ENCODE measurements at regions not wholly inside any gene's neighbourhood (a gene's known extent, or its start where the extent isn't known, plus 50 kb on each side); places are given as distances from the start of the nearest gene placed in this dataset.

DNA sequence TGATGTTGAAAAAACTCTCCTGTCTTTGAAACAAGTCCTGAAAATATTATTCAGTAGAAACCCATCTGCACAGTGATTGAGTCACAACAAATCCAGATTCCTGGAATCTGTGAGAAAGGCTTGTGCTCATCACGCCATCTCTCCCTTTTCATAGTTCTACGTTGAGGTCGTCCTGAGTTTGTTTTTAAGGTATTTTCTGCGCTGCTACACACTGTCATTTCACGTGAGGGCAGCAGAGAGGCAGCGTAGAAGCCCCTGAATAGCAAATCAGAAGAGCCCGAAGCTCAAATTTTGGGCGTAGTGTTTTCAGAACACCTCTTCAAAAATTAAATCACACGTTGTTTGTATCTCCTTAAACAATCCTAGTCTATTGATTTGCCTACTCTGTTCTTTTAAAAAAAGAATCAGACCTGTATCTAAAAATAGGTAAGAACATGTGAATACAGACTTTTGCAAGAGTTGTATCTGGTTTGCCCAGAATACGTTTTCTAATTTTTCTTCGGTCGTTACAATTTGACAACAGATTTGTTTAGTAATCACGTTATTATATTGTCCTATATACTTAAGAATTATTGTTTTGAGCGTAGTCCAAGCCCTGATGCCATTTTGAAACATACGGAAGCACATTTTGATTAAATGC is 61.6 kb upstream of the SLC38A11 start:
- POLR2A ChIA-PET, result interaction anchor here (0.5 kb wide), 1 partner anchor 25 kb away, joined by 4 read pairs; no protein-coding TSS in a partner anchor
- no peaks in the 10 kb centered on the region for H3K27me3 ChIP-seq (ENCODE audit: control insufficient read depth, insufficient read depth, low read length)
- H3K27ac ChIP-seq (ENCODE audit: low read depth, low read length), result no peak overlapping the region
- no peak overlapping the region for H3K4me3 ChIP-seq (ENCODE audit: low read depth, low read length)
- no peaks in the 10 kb centered on the region for H3K9me3 ChIP-seq (ENCODE audit: control insufficient read depth, insufficient read depth, low read length)
- CTCF ChIA-PET, result interaction anchor here (0.6 to 9.6 kb wide), 63 partner anchors 9 to 858 kb away, joined by 3 to 417 read pairs (median 4); partner anchors contain the start of genes SCN2A and SCN3A
- DNase-seq (ENCODE audit: low read depth, low spot score), result peak; percentile 15
- TF ChIP-seq, protein P1, sequence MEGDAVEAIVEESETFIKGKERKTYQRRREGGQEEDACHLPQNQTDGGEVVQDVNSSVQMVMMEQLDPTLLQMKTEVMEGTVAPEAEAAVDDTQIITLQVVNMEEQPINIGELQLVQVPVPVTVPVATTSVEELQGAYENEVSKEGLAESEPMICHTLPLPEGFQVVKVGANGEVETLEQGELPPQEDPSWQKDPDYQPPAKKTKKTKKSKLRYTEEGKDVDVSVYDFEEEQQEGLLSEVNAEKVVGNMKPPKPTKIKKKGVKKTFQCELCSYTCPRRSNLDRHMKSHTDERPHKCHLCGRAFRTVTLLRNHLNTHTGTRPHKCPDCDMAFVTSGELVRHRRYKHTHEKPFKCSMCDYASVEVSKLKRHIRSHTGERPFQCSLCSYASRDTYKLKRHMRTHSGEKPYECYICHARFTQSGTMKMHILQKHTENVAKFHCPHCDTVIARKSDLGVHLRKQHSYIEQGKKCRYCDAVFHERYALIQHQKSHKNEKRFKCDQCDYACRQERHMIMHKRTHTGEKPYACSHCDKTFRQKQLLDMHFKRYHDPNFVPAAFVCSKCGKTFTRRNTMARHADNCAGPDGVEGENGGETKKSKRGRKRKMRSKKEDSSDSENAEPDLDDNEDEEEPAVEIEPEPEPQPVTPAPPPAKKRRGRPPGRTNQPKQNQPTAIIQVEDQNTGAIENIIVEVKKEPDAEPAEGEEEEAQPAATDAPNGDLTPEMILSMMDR (IDR thresholded peaks at IDR 0.05; ENCODE audit: low read depth, low read length), result peak; percentile 78

DNA sequence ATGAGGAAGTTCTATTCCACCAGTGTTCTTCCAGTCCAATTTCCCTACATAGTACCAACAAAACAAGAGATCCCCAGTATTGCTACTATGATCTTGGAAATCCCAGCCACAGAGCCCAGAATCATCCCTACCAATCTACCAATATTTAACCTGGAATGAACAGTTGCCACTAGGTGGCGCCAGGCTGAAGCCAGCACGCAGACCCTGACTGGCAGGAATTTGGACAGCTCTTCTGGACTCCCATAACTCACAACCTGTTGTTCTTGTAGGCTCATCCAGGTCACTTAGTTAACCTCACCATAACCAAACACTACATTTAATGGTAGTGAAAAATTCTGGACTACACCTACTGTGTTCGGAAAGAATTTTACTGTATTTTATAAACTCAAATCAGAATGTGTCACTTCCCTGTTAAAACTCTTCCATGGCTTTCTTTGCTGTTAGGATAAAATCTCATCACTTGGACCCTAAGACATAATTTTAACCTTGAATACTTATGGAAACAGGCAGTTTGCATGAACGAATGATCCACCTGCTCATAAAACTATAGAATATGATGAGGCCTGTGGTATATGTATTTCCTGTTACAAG is 59.8 kb upstream of the SLC38A11 start:
- TF ChIP-seq, protein P1 (IDR thresholded peaks at IDR 0.05; ENCODE audit: low read depth, low read length), result peak; percentile 96
- ChIA-PET POLR2A (interaction anchor here (0.5 to 0.6 kb wide), 2 partner anchors 94 to 189 kb away, joined by 4 to 10 read pairs; partner anchors contain the start of gene SCN3A), CTCF (interaction anchor here (0.6 to 9.6 kb wide), 28 partner anchors 13 to 280 kb away, joined by 3 to 417 read pairs (median 4); partner anchors contain the start of genes SCN2A and SCN3A)
- Histone ChIP-seq H3K27me3 (ENCODE audit: control insufficient read depth, insufficient read depth, low read length) (no peaks in the 10 kb centered on the region), H3K27ac (ENCODE audit: low read depth, low read length) (no peak overlapping the region), H3K4me3 (ENCODE audit: low read depth, low read length) (no peak overlapping the region), H3K9me3 (ENCODE audit: control insufficient read depth, insufficient read depth, low read length) (no peaks in the 10 kb centered on the region)
- peak; percentile 34 for DNase-seq (ENCODE audit: low read depth, low spot score)

DNA sequence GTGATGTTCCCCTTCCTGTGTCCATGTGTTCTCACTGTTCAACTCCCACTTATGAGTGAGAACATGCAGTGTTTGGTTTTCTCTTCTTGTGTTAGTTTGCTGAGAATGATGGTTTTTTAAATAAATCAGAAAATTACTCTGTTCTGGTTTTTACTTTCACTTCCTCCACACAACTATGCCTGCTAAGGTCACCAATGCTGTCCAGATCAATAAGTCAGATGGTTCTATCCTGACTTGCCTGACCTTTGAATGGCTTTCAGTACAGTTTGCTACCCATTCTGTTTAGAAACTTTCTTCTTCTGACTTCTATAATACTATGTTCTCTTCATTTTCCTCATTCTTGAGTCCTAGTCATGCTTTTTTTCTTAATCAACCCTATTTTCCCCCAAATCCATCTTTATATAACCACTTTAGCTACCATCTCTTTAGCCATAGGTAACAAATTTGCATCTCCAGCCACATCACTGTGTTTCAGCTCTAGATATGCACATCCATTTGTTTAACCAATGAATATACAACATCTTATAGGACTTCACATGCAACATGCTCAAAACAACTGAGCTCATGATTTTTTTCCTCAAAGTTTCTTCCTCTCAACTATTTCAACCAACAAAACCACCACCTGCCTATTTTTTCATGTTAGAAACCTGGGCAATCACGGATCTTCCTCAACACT is 58.8 kb upstream of the SLC38A11 start:
- ChIA-PET POLR2A (no interaction called here), CTCF (interaction anchor here (0.5 to 9.6 kb wide), 29 partner anchors 9 to 280 kb away, joined by 3 to 417 read pairs (median 4); partner anchors contain the start of gene SCN3A)
- H3K9me3 ChIP-seq (ENCODE audit: control insufficient read depth, insufficient read depth, low read length), result no peaks in the 10 kb centered on the region
- no peak overlapping the region for H3K4me3 ChIP-seq (ENCODE audit: low read depth, low read length)
- TF ChIP-seq, protein P1 (IDR thresholded peaks at IDR 0.05; ENCODE audit: low read depth, low read length), result no peak
- no peak overlapping the region for H3K27ac ChIP-seq (ENCODE audit: low read depth, low read length)
- H3K27me3 ChIP-seq (ENCODE audit: control insufficient read depth, insufficient read depth, low read length), result no peaks in the 10 kb centered on the region
- DNase-seq (ENCODE audit: low read depth, low spot score), result no peak

GRCh38 chr2:165011199-165011598 is 55.9 kb upstream of the SLC38A11 start:
- Histone ChIP-seq H3K27ac (ENCODE audit: low read depth, low read length) (no peak overlapping the region), H3K9me3 (ENCODE audit: control insufficient read depth, insufficient read depth, low read length) (no peaks in the 10 kb centered on the region), H3K27me3 (ENCODE audit: control insufficient read depth, insufficient read depth, low read length) (no peaks in the 10 kb centered on the region), H3K4me3 (ENCODE audit: low read depth, low read length) (no peak overlapping the region)
- no peak for DNase-seq (ENCODE audit: low read depth, low spot score)
- ChIA-PET POLR2A (no interaction called here), CTCF (interaction anchor here (0.6 to 1.1 kb wide), 3 partner anchors 18 to 283 kb away, joined by 3 to 11 read pairs (median 5); partner anchors contain the start of gene SCN3A)
- TF ChIP-seq, protein P1 (IDR thresholded peaks at IDR 0.05; ENCODE audit: low read depth, low read length), result no peak
